ENCODE measurements at regions not wholly inside any gene's neighbourhood (a gene's known extent, or its start where the extent isn't known, plus 50 kb on each side); places are given as distances from the start of the nearest gene placed in this dataset.

GRCh38 chr2:18396329-18397010, 164.0 kb downstream of the RDH14 start:
- Mint-ChIP-seq H3K4me1 (ENCODE audit: low read depth) (no peaks in the 10 kb centered on the region), H3K27me3 (peaks cover 18% of the 10 kb centered on the region), H3K27ac (no peak overlapping the region), H3K4me3 (no peak overlapping the region), H3K36me3 (ENCODE audit: low read depth) (no peaks in the 10 kb centered on the region), H3K9me3 (no peaks in the 10 kb centered on the region)

GRCh38 chr2:18395555-18395954, 164.9 kb downstream of the RDH14 start:
- H3K9me3 Mint-ChIP-seq = no peaks in the 10 kb centered on the region
- H3K4me3 Mint-ChIP-seq = no peak overlapping the region
- H3K4me1 Mint-ChIP-seq (ENCODE audit: low read depth) = no peaks in the 10 kb centered on the region
- peaks cover 18% of the 10 kb centered on the region for H3K27me3 Mint-ChIP-seq
- no peak overlapping the region for H3K27ac Mint-ChIP-seq
- no peaks in the 10 kb centered on the region for H3K36me3 Mint-ChIP-seq (ENCODE audit: low read depth)

- no peaks in the 10 kb centered on the region for H3K36me3 Mint-ChIP-seq (ENCODE audit: low read depth)
- H3K27ac Mint-ChIP-seq = no peak overlapping the region
- H3K4me3 Mint-ChIP-seq = no peak overlapping the region
- H3K4me1 Mint-ChIP-seq (ENCODE audit: low read depth) = no peaks in the 10 kb centered on the region
- H3K27me3 Mint-ChIP-seq = peaks cover 10% of the 10 kb centered on the region
- no peaks in the 10 kb centered on the region for H3K9me3 Mint-ChIP-seq
Measured at GRCh38 chr2:18387441-18388206, 172.8 kb downstream of the RDH14 start.

- Mint-ChIP-seq H3K27ac (no peak overlapping the region), H3K4me1 (ENCODE audit: low read depth) (no peaks in the 10 kb centered on the region), H3K9me3 (no peaks in the 10 kb centered on the region), H3K27me3 (peaks cover 13% of the 10 kb centered on the region), H3K36me3 (ENCODE audit: low read depth) (no peaks in the 10 kb centered on the region), H3K4me3 (no peak overlapping the region)
Measured at GRCh38 chr2:18384242-18384641, 176.2 kb downstream of the RDH14 start.

GRCh38 chr2:18381386-18381785, 179.1 kb downstream of the RDH14 start:
- H3K4me1 Mint-ChIP-seq (ENCODE audit: low read depth) = no peaks in the 10 kb centered on the region
- H3K9me3 Mint-ChIP-seq = no peaks in the 10 kb centered on the region
- H3K4me3 Mint-ChIP-seq = no peak overlapping the region
- no peak overlapping the region for H3K27ac Mint-ChIP-seq
- H3K36me3 Mint-ChIP-seq (ENCODE audit: low read depth) = no peaks in the 10 kb centered on the region
- H3K27me3 Mint-ChIP-seq = peaks cover 16% of the 10 kb centered on the region

GRCh38 chr2:18380321-18380720, 180.1 kb downstream of the RDH14 start:
- no peaks in the 10 kb centered on the region for H3K9me3 Mint-ChIP-seq
- H3K27me3 Mint-ChIP-seq = peaks cover 16% of the 10 kb centered on the region
- no peak overlapping the region for H3K4me3 Mint-ChIP-seq
- no peaks in the 10 kb centered on the region for H3K36me3 Mint-ChIP-seq (ENCODE audit: low read depth)
- no peak overlapping the region for H3K27ac Mint-ChIP-seq
- no peaks in the 10 kb centered on the region for H3K4me1 Mint-ChIP-seq (ENCODE audit: low read depth)

GRCh38 chr2:18379870-18380269, 180.6 kb downstream of the RDH14 start:
- Mint-ChIP-seq H3K9me3 (no peaks in the 10 kb centered on the region), H3K27me3 (peaks cover 16% of the 10 kb centered on the region), H3K4me3 (no peak overlapping the region), H3K36me3 (ENCODE audit: low read depth) (no peaks in the 10 kb centered on the region), H3K4me1 (ENCODE audit: low read depth) (no peaks in the 10 kb centered on the region), H3K27ac (no peak overlapping the region)

- Mint-ChIP-seq H3K27ac (no peak overlapping the region), H3K9me3 (no peaks in the 10 kb centered on the region), H3K4me1 (ENCODE audit: low read depth) (no peaks in the 10 kb centered on the region), H3K36me3 (ENCODE audit: low read depth) (no peaks in the 10 kb centered on the region), H3K4me3 (no peak overlapping the region), H3K27me3 (peaks cover 17% of the 10 kb centered on the region)
Measured at GRCh38 chr2:18378020-18378653, 182.3 kb downstream of the RDH14 start.

- Mint-ChIP-seq H3K27me3 (peaks cover 13% of the 10 kb centered on the region), H3K9me3 (no peaks in the 10 kb centered on the region), H3K27ac (no peak overlapping the region), H3K4me1 (ENCODE audit: low read depth) (no peaks in the 10 kb centered on the region), H3K36me3 (ENCODE audit: low read depth) (no peaks in the 10 kb centered on the region), H3K4me3 (no peak overlapping the region)
Measured at GRCh38 chr2:18376936-18377335, 183.5 kb downstream of the RDH14 start.

GRCh38 chr2:18373664-18374063, 186.8 kb downstream of the RDH14 start:
- Mint-ChIP-seq H3K27me3 (peaks cover 23% of the 10 kb centered on the region), H3K27ac (no peak overlapping the region), H3K4me1 (ENCODE audit: low read depth) (no peaks in the 10 kb centered on the region), H3K4me3 (no peak overlapping the region), H3K36me3 (ENCODE audit: low read depth) (no peaks in the 10 kb centered on the region), H3K9me3 (no peaks in the 10 kb centered on the region)

GRCh38 chr2:18373081-18373480, 187.4 kb downstream of the RDH14 start:
- H3K27me3 Mint-ChIP-seq = peaks cover 27% of the 10 kb centered on the region
- no peaks in the 10 kb centered on the region for H3K9me3 Mint-ChIP-seq
- no peak overlapping the region for H3K27ac Mint-ChIP-seq
- no peak overlapping the region for H3K4me3 Mint-ChIP-seq
- H3K4me1 Mint-ChIP-seq (ENCODE audit: low read depth) = no peaks in the 10 kb centered on the region
- no peaks in the 10 kb centered on the region for H3K36me3 Mint-ChIP-seq (ENCODE audit: low read depth)

- Mint-ChIP-seq H3K4me3 (no peak overlapping the region), H3K27me3 (peaks cover 27% of the 10 kb centered on the region), H3K27ac (no peak overlapping the region), H3K36me3 (ENCODE audit: low read depth) (no peaks in the 10 kb centered on the region), H3K9me3 (no peaks in the 10 kb centered on the region), H3K4me1 (ENCODE audit: low read depth) (no peaks in the 10 kb centered on the region)
Measured at GRCh38 chr2:18372641-18373040, 187.8 kb downstream of the RDH14 start.

- Mint-ChIP-seq H3K36me3 (ENCODE audit: low read depth) (no peaks in the 10 kb centered on the region), H3K9me3 (no peaks in the 10 kb centered on the region), H3K27me3 (peaks cover 23% of the 10 kb centered on the region), H3K4me3 (no peak overlapping the region), H3K4me1 (ENCODE audit: low read depth) (no peaks in the 10 kb centered on the region), H3K27ac (no peak overlapping the region)
Measured at GRCh38 chr2:18369760-18370159, 190.7 kb downstream of the RDH14 start.

GRCh38 chr2:18368008-18368407, 192.4 kb downstream of the RDH14 start:
- Mint-ChIP-seq H3K27ac (no peak overlapping the region), H3K27me3 (peaks cover 19% of the 10 kb centered on the region), H3K4me3 (no peak overlapping the region), H3K9me3 (no peaks in the 10 kb centered on the region), H3K4me1 (ENCODE audit: low read depth) (no peaks in the 10 kb centered on the region), H3K36me3 (ENCODE audit: low read depth) (no peaks in the 10 kb centered on the region)

- Mint-ChIP-seq H3K4me3 (no peak overlapping the region), H3K27me3 (peaks cover 24% of the 10 kb centered on the region), H3K9me3 (no peaks in the 10 kb centered on the region), H3K36me3 (ENCODE audit: low read depth) (no peaks in the 10 kb centered on the region), H3K27ac (no peak overlapping the region), H3K4me1 (ENCODE audit: low read depth) (no peaks in the 10 kb centered on the region)
Measured at GRCh38 chr2:18365342-18365741, 195.1 kb downstream of the RDH14 start.
